Stimulated activated CD4-positive, alpha-beta T cell treated with anti-CD3 and anti-CD28 coated beads, Interleukin-1b, Interleukin-23, amount 100 ng/mL, for 24 hours (primary cell): ENCODE measurements at regions not wholly inside any gene's neighbourhood (a gene's known extent, or its start where the extent isn't known, plus 50 kb on each side); places are given as distances from the start of the nearest gene placed in this dataset.

ENCODE experiments used
- DNase-seq, 4 experiments: peaks; one replicate each; pipeline ENCODE4 v3.0.0-alpha.2; 2020; ENCODE audit warnings: low read depth in 4 of 4, low spot score in 1 of 4

- no peak for DNase-seq
Measured at GRCh38 chr9:88753691-88754367, 218.9 kb downstream of the NXNL2 start.

GRCh38 chr9:88754452-88754851 is 219.5 kb downstream of the NXNL2 start:
- no peak for DNase-seq

DNA sequence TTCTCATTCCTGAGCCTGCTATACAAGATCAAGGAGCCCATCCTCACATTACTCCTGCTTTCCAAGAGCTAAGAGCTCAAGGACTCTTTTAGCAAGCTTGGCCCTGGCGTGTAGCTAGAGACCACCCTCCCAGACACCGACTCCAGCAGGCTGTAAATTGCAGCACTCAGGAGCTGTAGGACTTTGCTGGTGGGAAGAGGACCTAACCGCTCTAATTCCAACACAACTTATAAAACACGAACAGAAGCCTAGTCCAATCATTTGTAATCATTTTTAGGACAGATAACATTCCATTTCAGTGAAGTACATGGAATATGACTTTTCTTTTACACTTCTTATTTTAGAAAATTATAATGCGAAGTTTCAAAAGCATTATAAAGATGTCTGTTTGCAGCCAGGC is 219.9 kb downstream of the NXNL2 start:
- DNase-seq = no peak

DNA sequence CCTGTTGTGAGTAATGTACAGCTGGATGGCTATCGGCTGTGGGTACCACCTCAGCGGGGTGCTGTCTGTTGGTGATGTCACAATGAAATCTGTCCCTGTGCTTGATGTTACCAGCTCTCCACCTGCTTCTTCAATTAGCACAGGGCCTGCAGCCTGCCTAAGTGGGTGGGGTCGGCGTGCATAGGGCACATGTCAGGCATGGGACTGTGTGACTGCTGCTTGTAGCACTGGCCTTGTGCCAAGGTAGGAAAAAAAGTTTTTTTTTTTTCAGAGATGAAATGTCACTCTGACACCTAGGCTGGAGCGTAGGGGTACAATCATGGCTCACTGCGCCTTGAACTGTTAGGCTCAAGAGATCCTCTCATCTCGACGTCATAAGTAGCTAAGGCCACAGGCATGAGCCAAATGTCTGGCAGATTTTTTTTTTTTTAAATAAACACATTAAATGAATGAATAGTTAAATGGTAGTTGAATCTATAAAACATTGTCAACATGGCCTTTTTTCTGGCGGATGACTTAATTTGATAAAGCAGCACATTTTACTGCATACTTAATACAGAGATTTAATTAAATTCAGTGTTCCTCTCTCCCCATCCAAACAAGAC is 222.5 kb downstream of the NXNL2 start:
- no peak for DNase-seq

GRCh38 chr9:88759364-88759763 is 224.4 kb downstream of the NXNL2 start:
- DNase-seq = no peak

DNA sequence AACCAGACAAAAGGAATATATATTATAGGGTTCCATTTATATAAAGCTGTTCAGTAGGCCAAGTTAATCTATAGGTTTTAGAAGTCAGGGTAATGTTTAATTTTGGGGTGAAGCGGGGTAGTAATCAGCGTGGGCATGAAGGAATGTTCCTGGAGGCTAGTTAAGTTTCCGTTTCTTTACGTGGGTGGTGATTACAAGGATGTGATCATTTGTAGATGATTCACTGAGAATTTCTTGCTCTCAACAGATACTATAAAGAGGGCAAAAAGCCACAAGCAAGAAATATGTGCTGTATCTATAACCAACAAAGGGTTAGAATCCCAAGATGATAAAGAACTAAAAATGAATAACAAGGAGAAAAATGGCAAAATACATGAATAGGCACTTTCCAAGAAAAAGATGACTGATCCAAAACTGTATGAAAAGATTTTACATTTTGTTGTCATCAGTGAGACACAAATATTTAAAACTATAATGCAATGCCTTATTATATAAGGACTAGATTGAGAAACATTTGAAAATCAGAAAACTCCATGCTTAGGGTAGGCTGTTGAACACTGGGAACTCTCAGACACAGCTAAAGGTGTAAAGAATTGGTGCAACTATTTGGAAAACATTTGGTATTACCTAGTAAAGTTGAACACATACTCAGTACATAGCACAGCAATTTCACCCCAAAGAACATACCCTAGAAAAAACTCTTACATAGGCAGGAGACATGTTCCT is 224.3 kb upstream of the S1PR3 start:
- no peak for DNase-seq

GRCh38 chr9:88767504-88767790 is 223.8 kb upstream of the S1PR3 start:
- no peak for DNase-seq

DNA sequence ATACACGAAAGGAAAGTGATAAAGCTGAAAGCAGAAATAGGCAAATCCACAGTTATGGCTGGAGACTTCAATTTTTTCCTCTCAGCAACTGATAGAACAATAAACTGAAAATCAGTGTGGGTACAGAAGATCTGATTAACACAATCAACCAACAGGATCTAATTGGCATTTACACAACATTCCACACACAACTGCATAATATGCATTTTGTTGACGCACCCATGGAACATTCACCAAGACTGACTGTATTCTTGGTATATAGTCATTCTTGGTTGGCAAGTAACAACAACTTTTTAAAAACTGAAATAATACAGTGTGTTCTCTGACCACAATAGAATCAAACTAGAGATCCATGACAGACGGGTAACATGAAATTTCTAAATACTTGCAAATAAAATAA is 218.7 kb upstream of the S1PR3 start:
- DNase-seq = no peak

DNA sequence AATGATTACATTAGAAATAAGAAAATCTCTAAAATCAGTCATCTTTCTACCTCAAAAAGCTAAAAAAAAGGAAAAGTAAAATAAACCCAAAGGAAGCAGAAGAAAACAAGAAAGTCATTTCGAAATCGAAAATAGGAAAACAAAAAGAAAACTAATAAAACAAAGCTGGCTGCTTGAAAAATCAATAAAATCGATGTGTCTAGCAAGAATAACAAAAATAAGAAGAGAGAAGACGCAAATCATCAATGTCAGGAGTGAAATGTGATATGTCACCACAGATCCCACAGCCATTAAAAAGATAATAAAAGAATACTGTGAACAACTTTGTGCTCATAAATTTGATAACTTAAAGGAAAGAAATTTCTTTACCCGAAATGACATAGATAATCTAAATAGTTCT is 218.1 kb upstream of the S1PR3 start:
- DNase-seq = no peak

- no peak for DNase-seq
Measured at GRCh38 chr9:88773627-88774244, 217.5 kb upstream of the S1PR3 start.

DNA sequence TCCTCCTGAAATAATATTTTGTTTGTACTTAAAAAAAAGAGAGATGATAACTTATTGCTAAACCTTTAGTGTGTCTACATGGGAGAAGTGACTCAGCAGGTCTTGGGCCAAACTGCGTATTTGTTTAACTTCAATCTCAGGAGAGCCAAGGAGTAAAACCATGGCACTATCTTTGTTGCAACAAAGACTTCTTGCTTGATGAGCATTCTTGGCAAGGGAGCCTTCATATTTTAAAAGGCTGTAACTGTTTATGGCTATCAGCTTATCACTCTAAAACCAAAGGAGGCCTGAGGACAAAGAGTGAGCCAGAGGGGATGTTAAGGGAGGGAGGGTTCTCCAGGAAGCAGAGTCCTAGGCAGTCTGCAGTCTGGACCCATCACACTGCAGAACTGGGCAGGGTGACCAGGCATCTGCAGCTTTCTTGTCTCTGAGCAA is 216.2 kb upstream of the S1PR3 start:
- DNase-seq = no peak

GRCh38 chr9:88775559-88775958 is 215.7 kb upstream of the S1PR3 start:
- no peak for DNase-seq

DNA sequence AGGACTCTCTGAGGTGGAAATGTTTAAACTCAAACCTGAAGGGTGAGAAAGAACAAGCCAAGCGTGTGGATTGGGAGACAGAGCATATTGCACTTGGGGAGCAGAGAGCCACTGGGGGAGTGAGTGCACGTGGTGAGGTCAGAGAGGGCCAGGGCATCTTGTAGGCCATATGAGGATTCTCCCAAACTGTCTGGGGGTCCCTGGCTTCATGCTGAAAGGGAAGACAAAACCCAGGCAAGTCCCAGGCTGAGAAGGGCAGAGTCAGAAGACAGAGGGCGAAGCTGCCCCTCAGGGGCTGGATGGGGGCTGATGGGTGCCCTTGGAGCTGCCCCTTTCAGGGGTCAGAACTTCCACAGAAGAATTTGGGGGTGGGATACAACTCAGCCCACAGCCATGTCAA is 215.3 kb upstream of the S1PR3 start:
- no peak for DNase-seq

GRCh38 chr9:88776717-88777497 is 214.4 kb upstream of the S1PR3 start:
- no peak for DNase-seq

DNA sequence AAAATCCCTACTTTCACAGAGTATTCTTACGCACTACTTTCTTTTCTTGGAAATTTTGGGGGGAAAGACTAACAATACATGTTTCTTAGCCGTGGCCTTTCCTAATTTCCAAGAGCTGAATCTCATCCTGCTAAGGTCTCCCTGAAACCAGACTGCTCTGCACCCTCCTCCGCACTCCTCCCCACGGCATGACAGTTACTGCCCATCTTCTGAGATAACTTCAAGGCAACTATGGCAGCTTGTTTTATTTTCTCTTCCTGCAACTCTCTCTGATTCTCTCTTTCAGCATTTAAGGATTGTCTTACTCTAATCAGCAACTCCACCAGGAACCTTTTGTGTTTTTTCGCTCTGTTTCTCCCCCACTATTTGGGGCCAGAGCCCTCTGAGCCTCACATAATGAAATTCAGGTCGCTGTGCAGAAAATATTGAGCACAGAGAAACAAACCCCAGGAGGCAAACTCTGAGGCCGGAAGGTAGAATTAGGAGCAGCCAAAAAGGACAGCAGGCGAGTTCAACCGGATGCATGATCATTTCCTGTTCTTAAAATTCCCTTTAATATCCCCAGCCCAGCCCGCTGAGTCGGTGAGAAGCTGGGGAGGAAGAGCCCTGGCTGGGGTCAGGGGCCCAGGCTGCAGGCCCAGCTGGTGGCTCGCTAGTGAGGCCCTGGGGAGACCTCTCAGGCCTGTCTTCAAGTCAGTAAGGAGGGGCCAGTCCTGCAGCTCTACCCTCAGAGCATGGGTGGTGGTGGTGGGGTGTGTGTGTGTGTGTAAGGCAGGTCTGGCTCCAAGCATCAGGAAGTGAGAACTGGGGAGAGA is 213.6 kb upstream of the S1PR3 start:
- DNase-seq = no peak

- no peak for DNase-seq
Measured at GRCh38 chr9:88781628-88782391, 209.5 kb upstream of the S1PR3 start.

DNA sequence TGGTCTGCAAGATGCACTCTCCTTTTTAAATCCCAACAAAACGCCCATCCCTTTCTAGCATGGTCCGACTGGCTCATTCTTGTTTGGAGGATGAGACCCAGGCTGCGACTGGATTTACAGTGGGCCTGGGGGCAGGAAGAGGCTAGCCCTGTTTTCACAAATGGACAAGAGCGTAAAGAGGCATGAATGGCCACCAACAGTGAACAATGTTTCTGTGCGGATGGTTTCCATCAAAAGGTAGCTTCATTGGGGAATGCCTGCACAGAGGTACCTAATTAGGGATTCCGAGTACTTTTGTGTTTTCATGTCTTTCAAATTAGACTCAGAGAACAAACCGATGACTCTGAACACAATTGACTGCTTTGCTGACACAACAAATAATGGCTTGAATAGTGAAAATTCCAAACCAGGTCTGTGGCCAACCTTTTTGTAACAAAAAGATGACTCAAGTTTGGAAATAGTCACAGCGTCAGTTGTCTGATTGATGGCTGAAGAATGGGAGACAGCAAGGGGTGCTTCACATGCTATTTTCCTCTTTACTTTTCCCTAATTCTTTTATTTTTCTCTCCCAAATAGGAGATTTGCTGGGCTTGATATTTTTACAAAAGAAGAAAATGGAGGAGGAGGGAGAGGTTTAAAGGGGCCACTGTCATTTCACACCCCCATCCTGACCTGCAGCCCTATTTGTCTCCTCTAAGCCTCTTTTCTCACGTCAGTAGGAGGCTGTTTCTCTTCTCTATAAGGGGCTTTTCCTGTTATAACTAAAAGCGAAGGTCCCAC is 208.1 kb upstream of the S1PR3 start:
- no peak for DNase-seq

GRCh38 chr9:88783711-88784083 is 207.6 kb upstream of the S1PR3 start:
- DNase-seq = no peak

- no peak for DNase-seq
Measured at GRCh38 chr9:88784960-88785359, 206.3 kb upstream of the S1PR3 start.
